HL-60 (cell line): ENCODE measurements at regions not wholly inside any gene's neighbourhood (a gene's known extent, or its start where the extent isn't known, plus 50 kb on each side); places are given as distances from the start of the nearest gene placed in this dataset.

Source experiments
- DNase-seq, 2 experiments: peaks; one replicate each; pipeline ENCODE4 v3.0.0-alpha.2; 2010 to 2020; ENCODE audit warnings: low read depth in 1 of 2, low spot score in 1 of 2
- H3K27ac ChIP-seq: fragments of 250-450 bp; sonication (Bioruptor Pico); replicated peaks from 2 replicates; pipeline ENCODE4 v1.5.1; 2020; ENCODE audit warnings: mild to moderate bottlenecking, moderate library complexity
- H3K27me3 ChIP-seq: fragments of 250-450 bp; sonication (Bioruptor Pico); 2 replicates; pipeline ENCODE4 v1.5.1; 2021; ENCODE audit warnings: mild to moderate bottlenecking, moderate library complexity; ENCODE audit not compliant: insufficient read depth, poor library complexity, severe bottlenecking
- H3K4me3 ChIP-seq: replicated peaks from 2 replicates; pipeline ENCODE4 v1.5.1; 2011; ENCODE audit warnings: mild to moderate bottlenecking, control low read depth, low read length; ENCODE audit not compliant: insufficient read depth
- CTCF ChIP-seq: IDR thresholded peaks from one replicate; pipeline ENCODE4 v1.5.1; 2011; ENCODE audit warnings: low read length, control low read depth, inconsistent platforms; ENCODE audit not compliant: insufficient read depth
- GABPA ChIP-seq: IDR thresholded peaks from 2 replicates; pipeline ENCODE4 v1.6.1; 2012; ENCODE audit warnings: low read depth
- POLR2AphosphoS5 ChIP-seq: IDR thresholded peaks from 2 replicates; pipeline ENCODE4 v1.6.1; 2012; ENCODE audit warnings: low read depth
- SPI1 ChIP-seq: IDR thresholded peaks from 2 replicates; pipeline ENCODE4 v1.6.1; 2012; ENCODE audit warnings: low read depth, mild to moderate bottlenecking, borderline replicate concordance
- TF ChIP-seq, protein P1 (sequence below): IDR thresholded peaks from 2 replicates; pipeline ENCODE4 v1.6.1; 2012; ENCODE audit warnings: low read depth; ENCODE audit not compliant: insufficient replicate concordance

- H3K27ac ChIP-seq = no peak overlapping the region
- H3K4me3 ChIP-seq = no peak overlapping the region
- no peak for DNase-seq
- TF ChIP-seq POLR2AphosphoS5 (no peak), GABPA (no peak), CTCF (no peak), SPI1 (no peak)
- TF ChIP-seq, protein P1, sequence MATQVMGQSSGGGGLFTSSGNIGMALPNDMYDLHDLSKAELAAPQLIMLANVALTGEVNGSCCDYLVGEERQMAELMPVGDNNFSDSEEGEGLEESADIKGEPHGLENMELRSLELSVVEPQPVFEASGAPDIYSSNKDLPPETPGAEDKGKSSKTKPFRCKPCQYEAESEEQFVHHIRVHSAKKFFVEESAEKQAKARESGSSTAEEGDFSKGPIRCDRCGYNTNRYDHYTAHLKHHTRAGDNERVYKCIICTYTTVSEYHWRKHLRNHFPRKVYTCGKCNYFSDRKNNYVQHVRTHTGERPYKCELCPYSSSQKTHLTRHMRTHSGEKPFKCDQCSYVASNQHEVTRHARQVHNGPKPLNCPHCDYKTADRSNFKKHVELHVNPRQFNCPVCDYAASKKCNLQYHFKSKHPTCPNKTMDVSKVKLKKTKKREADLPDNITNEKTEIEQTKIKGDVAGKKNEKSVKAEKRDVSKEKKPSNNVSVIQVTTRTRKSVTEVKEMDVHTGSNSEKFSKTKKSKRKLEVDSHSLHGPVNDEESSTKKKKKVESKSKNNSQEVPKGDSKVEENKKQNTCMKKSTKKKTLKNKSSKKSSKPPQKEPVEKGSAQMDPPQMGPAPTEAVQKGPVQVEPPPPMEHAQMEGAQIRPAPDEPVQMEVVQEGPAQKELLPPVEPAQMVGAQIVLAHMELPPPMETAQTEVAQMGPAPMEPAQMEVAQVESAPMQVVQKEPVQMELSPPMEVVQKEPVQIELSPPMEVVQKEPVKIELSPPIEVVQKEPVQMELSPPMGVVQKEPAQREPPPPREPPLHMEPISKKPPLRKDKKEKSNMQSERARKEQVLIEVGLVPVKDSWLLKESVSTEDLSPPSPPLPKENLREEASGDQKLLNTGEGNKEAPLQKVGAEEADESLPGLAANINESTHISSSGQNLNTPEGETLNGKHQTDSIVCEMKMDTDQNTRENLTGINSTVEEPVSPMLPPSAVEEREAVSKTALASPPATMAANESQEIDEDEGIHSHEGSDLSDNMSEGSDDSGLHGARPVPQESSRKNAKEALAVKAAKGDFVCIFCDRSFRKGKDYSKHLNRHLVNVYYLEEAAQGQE = no peak
- H3K27me3 ChIP-seq = no peaks in the 10 kb centered on the region
Measured at GRCh38 chr7:42628054-42628453, 283.8 kb downstream of the C7orf25 start.

- no peak for TF ChIP-seq GABPA
- no peak for TF ChIP-seq SPI1
- TF ChIP-seq, protein P1 = no peak
- no peak for TF ChIP-seq CTCF
- no peak for TF ChIP-seq POLR2AphosphoS5
- no peak overlapping the region for H3K27ac ChIP-seq
- DNase-seq = no peak
- no peaks in the 10 kb centered on the region for H3K27me3 ChIP-seq
- no peak overlapping the region for H3K4me3 ChIP-seq
Measured at GRCh38 chr7:42627626-42628025, 284.2 kb downstream of the C7orf25 start.

DNA sequence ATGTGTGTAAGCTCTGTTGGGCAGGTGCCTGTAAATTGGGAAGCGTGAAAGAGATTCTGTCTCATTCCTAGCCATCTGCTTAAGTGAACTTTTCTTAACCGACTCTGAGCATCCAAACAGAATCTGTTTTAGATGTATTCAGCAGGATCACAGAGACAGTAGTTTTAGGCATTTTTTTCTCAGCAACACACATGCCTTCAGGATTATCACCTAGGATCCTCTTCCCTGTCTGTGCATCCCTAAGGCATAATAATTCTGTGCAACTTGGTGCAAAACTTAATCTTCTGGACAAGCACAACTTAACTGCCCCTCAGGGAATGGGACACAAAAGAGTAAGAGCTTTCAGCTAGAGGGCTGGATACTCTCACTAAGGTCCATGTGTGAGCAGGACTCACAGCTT lies 284.8 kb downstream of the C7orf25 start:
- Histone ChIP-seq H3K4me3 (no peak overlapping the region), H3K27ac (no peak overlapping the region), H3K27me3 (no peaks in the 10 kb centered on the region)
- DNase-seq = no peak
- no peak for TF ChIP-seq CTCF
- TF ChIP-seq GABPA = no peak
- no peak for TF ChIP-seq SPI1
- TF ChIP-seq, protein P1 = no peak
- TF ChIP-seq POLR2AphosphoS5 = no peak
